ENCODE measurements at regions not wholly inside any gene's neighbourhood (a gene's known extent, or its start where the extent isn't known, plus 50 kb on each side); places are given as distances from the start of the nearest gene placed in this dataset.

GRCh38 chr18:4854671-4855070 lies 342.4 kb downstream of the AKAIN1 start:
- DNase-seq (ENCODE audit: low read depth in 2 of 2) = no peak

DNA sequence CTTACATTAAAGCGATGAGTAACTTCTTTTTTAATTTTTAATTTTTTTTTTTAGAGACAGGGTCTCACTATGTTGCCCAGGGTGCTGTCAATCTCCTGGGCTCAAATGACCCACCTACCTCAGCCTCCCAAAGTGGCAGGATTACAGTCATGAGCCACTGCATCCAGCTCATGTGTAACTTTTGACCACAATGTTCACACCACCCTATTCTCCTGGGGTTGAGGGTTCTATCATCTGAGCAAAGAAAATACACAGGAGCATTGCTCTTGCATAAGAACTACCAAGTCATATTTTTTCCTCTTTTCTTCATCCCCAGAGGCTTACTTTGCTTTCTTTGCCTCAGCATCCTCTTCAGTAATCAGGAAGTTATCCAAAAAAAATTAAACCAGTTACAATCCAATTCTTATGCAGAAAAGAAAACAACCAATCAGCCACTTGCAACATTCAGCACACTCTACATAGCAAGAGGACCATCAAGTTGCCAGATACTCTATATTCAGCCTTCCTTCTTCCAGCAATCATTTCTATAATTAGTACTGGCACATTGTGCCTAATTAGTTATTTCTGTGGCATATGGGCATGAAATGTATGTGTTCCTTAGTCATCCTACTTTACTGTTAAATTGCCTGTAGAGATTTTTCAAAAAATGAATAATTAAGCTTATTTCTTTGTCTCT lies 345.6 kb downstream of the AKAIN1 start:
- DNase-seq (ENCODE audit: low read depth in 2 of 2) = no peak

- DNase-seq (ENCODE audit: low read depth in 2 of 2) = no peak
Observed at GRCh38 chr18:4847056-4847455, 350.0 kb downstream of the AKAIN1 start.

DNA sequence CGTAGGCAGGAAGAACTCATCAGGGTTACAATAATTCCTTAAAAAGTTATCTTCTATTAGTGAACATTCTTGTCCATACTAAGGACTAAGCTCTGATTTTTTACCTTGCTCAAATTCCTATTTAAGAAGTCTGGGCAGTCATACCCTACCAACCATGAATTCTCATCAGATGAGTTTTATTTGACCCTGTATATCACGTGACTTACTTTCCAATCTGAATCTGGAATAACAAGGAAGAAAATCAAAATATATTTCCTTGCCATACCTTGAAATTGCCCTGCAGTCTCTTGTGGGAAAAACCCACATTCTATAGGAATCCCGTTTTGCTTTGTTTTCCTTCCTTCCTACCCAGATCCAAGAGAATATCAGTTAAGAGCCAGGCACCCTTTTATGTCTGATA lies 352.7 kb downstream of the AKAIN1 start:
- no peak for DNase-seq (ENCODE audit: low read depth in 2 of 2)

DNA sequence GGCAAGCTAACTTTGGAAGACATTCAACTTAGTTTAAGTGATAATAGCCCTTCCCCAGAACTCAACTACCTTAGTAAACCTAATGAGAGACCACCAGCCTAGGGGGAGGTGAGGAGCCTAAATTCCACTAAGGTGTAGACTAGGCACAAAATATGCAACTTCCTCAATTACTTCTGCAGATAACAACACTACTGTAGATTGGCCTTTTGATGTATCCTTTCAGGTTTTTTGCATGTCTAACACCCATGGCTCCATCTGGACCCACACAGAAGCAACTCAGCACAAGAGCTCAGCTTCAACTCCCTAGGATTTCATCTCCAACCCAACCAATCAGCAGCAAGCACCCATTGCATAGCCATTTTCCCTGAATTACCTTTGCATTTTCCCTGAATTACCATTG lies 353.3 kb downstream of the AKAIN1 start:
- no peak for DNase-seq (ENCODE audit: low read depth in 2 of 2)

- DNase-seq (ENCODE audit: low read depth in 2 of 2) = no peak
Observed at GRCh38 chr18:4842751-4843150, 354.3 kb downstream of the AKAIN1 start.

DNA sequence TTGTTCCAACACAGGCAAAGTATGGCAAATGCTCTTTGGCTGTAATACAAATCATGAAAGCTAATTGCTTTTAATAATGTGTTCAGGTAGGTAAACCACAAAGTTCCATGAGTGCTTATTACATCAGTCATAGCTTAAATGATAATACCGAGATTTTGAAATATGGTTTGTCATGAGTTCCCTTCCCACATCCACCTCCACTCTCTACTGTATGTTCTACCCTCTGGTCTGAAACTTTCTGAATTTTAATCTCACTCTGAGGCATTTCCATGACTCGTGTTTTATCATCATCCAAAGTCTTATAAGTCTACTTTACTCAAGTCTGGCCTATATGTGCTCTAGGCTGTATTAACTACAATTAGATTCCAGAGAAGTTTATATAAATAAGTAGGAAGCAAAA lies 354.8 kb downstream of the AKAIN1 start:
- DNase-seq (ENCODE audit: low read depth in 2 of 2) = no peak

- no peak for DNase-seq (ENCODE audit: low read depth in 2 of 2)
Observed at GRCh38 chr18:4839639-4840038, 357.4 kb downstream of the AKAIN1 start.

GRCh38 chr18:4836141-4836540 lies 360.9 kb downstream of the AKAIN1 start:
- DNase-seq (ENCODE audit: low read depth in 2 of 2) = no peak

DNA sequence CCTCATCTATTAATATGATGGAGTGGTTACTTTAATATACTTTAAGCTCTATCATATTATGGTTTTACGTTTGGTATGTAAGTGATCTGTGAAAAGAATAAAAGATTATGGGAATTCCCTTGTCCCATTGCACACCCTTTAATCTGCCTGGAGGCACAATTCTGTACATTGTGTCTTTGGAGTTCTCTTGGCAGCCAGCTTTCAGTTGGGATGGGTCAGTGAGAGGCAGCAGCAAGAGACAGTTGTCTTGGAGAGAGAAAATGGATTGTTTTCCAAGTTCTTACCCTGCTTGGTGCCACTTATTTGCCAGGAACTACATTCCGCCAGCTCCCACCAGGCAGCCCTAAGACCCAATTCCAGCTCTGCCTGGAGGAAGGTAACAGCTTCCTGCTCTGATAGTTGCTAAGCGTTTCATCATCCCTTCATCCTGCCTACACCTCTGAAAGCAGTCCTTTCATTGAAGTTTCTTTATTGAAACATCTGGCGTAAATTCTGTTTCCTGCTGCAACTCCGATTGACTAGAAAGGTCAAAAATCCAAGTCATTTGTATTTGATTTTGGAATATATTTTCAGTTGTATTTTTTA lies 365.2 kb downstream of the AKAIN1 start:
- no peak for DNase-seq (ENCODE audit: low read depth in 2 of 2)

DNA sequence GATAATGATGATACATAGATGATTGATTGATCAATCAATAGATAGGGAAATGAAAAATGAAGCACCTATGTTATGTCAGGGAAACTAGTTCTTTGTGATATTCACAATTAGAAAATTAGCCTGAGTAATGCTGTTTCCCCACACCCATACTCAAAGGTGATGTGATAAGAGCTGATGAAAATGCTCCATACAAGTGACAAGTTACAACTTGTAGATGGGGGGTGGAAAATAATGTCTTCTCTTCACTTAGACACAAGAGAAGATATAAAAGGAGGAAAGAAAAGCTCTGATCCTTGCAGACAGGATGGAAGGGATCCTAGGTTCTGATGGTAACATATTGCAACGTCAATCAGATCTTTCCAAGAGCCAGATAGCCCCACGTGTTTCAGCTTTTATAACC lies 365.9 kb downstream of the AKAIN1 start:
- no peak for DNase-seq (ENCODE audit: low read depth in 2 of 2)

DNA sequence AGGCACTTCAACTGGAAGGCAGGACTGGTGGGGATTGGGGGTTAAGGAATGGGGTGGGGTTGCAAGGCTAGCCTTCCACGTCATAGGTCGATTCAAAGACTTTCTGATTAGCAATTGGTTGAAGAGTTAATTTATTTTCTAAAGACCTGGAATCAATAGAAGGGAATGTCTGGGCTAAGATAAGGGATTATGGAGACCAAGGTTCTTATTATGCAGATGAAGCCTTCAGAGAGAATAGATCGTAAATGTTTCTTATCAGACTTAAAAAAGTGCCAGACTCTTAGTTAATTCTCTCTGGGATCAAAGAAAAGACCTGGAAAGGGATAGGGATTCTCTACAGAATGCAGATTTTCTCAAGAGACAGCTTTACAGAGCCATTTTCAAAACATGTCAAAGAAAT lies 368.0 kb upstream of the DLGAP1 start:
- no peak for DNase-seq (ENCODE audit: low read depth in 2 of 2)

GRCh38 chr18:4821801-4822200 lies 366.7 kb upstream of the DLGAP1 start:
- no peak for DNase-seq (ENCODE audit: low read depth in 2 of 2)

DNA sequence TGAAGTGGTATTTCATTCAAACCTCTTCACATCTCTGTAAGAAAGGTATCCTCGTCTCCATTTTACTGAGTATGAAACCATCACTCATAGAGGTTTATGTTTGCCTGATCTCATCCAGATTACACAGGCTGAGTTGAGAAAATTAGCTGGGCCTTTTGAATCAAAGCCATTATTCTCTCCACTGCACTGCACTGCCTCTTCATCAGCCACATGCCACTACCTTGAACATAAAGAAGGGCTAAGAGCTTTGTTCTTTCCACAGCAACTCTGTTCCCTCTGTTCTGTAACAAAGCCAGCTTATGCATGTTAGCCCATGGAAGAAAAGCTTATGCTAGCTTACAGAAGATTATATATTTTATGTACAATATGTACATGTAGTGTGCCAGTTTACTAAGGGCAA lies 362.6 kb upstream of the DLGAP1 start:
- no peak for DNase-seq (ENCODE audit: low read depth in 2 of 2)

DNA sequence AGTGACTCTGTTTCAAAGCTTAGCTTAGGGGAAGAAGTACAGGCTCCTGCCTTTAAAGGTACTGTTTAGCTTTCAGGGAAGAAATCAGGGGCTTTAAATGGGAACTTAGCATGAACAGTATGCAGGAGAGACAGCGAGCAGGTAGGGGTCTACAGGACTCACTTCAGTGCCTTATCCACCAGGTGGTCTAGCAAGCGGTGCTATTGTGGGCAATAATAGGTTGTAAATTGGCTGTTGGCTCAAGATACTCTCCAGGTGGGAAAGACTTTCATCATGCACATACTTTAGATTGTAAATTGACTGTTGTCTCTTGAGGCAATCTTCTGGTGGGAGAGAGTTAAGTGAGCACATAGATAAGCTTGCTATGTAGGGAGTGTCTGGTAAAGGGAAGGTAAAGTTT lies 358.6 kb upstream of the DLGAP1 start:
- no peak for DNase-seq (ENCODE audit: low read depth in 2 of 2)

DNA sequence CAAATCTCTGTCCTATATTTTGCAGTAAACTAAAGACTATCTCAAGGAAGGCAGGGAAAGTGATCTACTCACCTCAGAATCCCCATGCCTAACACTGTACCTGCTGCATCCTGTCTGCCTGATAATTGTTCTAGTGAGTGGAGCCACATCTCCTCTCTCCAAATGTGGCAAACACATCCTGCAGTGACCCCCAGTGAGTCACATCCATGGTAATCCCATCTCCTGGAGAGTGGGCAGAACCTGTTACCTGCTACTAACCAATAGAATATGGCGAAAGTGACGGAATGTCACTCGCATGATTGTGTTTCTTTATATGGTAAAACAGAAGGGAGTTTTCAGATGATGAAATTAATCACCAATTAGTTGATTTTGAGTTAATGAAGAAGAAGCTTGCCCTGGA lies 353.8 kb upstream of the DLGAP1 start:
- no peak for DNase-seq (ENCODE audit: low read depth in 2 of 2)

DNA sequence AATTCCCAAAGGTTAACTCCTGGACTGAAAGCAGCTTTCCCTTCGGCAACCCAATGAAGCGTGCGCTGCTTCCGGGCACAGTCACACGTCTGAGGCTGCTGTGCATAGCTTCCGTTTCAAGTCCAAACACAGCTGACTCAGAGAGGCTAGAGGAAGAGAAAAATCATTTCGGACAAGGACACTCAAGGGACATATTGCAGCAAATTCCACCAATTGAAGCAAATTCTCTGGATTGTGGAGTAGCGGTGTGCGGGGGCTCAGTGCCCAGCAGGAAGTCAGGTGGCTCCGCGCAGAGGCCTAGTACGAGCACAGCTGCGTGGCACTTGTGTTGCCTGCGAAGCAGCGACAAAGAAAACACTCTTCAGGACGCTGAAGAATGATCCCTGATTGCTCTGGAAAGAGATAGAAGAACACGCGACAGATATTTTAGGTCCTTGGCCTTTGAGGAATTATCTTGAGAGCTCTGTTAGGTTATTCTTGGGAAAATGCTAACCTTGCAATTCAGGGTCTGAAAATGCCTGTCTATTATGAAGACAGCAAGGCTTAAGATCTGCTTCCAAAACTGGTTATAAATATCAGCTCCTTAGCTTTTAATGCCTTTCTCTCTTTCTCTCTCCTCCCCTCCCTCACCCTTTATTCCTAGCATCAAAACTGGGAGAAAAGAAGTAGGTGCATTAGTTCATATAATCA lies 352.6 kb upstream of the DLGAP1 start:
- no peak for DNase-seq (ENCODE audit: low read depth in 2 of 2)

GRCh38 chr18:4806331-4806730 lies 351.2 kb upstream of the DLGAP1 start:
- DNase-seq (ENCODE audit: low read depth in 2 of 2) = no peak

GRCh38 chr18:4802296-4802695 lies 347.2 kb upstream of the DLGAP1 start:
- DNase-seq (ENCODE audit: low read depth in 2 of 2) = no peak

- DNase-seq (ENCODE audit: low read depth in 2 of 2) = no peak
Observed at GRCh38 chr18:4801151-4801550, 346.0 kb upstream of the DLGAP1 start.

GRCh38 chr18:4797002-4797685 lies 342.0 kb upstream of the DLGAP1 start:
- DNase-seq (ENCODE audit: low read depth in 2 of 2) = no peak

- DNase-seq (ENCODE audit: low read depth in 2 of 2) = no peak
Observed at GRCh38 chr18:4789506-4789905, 334.4 kb upstream of the DLGAP1 start.

GRCh38 chr18:4781873-4782272 lies 326.8 kb upstream of the DLGAP1 start:
- no peak for DNase-seq (ENCODE audit: low read depth in 2 of 2)
